T-cell (primary cell): ENCODE measurements at regions not wholly inside any gene's neighbourhood (a gene's known extent, or its start where the extent isn't known, plus 50 kb on each side); places are given as distances from the start of the nearest gene placed in this dataset.

Experiments
- ATAC-seq, 4 experiments: fragments of 200-7000 bp in 3 of 4; fragments of 150-1000 bp in 1 of 4; cut with Tn5 transposase; replicated peaks in 1 of 4; 1 replicate in 3 of 4; 2 replicates in 1 of 4; pipeline ENCODE4 v1.10.0; 2021; ENCODE audit warnings: moderate library complexity in 3 of 4, mild to moderate bottlenecking in 2 of 4, moderate number of reproducible peaks in 1 of 4
- CTCF ChIA-PET, 2 donors: fragments of 300-600 bp; sonication (Branson Sonifier 250); formaldehyde crosslinking; loops; one replicate each; lab custom pipeline; 2022; ENCODE audit warnings: antibody characterized with exemption in 2 of 2; lab: Charles Lee
- POLR2A ChIA-PET, 2 donors: fragments of 300-600 bp; sonication (Branson Sonifier 250); formaldehyde crosslinking; loops; one replicate each; lab custom pipeline; 2022; ENCODE audit warnings: antibody characterized with exemption in 2 of 2; lab: Charles Lee
- DNase-seq, 35 experiments: peaks; one replicate each; pipeline versions ENCODE4 v3.0.0 to v3.0.0-alpha.2; 2013 to 2023
- H3K27ac ChIP-seq: one replicate; pipeline ENCODE4 v1.5.1; 2013; ENCODE audit warnings: low read length
- H3K27me3 ChIP-seq, 2 experiments: replicated peaks in 1 of 2; 1 replicate in 1 of 2; 2 replicates in 1 of 2; pipeline versions ENCODE4 v1.6.1 to v1.7.0; 2013; ENCODE audit warnings: low read length in 1 of 2, mixed read lengths in 1 of 2; ENCODE audit not compliant: control insufficient read depth in 2 of 2, insufficient read depth in 2 of 2; ENCODE audit errors: extremely low read depth in 1 of 2
- H3K36me3 ChIP-seq, 2 donors: 1 replicate in 1 of 2; 2 replicates in 1 of 2; pipeline versions ENCODE4 v1.6.1 to v1.7.0; 2013; ENCODE audit warnings: low read length in 1 of 2; ENCODE audit not compliant: control insufficient read depth in 2 of 2, insufficient read depth in 1 of 2; ENCODE audit errors: extremely low read depth in 1 of 2
- H3K4me1 ChIP-seq, 2 experiments: 1 replicate in 1 of 2; 2 replicates in 1 of 2; pipeline versions ENCODE4 v1.6.1 to v1.7.0; 2013; ENCODE audit warnings: low read length in 2 of 2, mixed read lengths in 1 of 2; ENCODE audit not compliant: insufficient read depth in 2 of 2, control insufficient read depth in 1 of 2; ENCODE audit errors: extremely low read depth in 1 of 2
- H3K4me3 ChIP-seq, 2 donors: 1 replicate in 1 of 2; 2 replicates in 1 of 2; pipeline versions ENCODE4 v1.5.1 to v1.7.0; 2013; ENCODE audit warnings: mild to moderate bottlenecking in 2 of 2, low read length in 1 of 2, moderate library complexity in 1 of 2; ENCODE audit not compliant: control insufficient read depth in 1 of 2; ENCODE audit errors: extremely low read depth in 1 of 2
- H3K9me3 ChIP-seq: 2 replicates; pipeline ENCODE4 v1.7.0; 2013
- H3K27ac Mint-ChIP-seq, 2 donors: one replicate each; pipeline ENCODE4 v1.8.0; 2020 to 2021; ENCODE audit warnings: mild to moderate bottlenecking in 2 of 2, mixed read lengths in 2 of 2
- H3K27me3 Mint-ChIP-seq, 2 donors: one replicate each; pipeline ENCODE4 v1.8.0; 2021 to 2022; ENCODE audit warnings: mixed read lengths in 2 of 2
- H3K36me3 Mint-ChIP-seq: one replicate; pipeline ENCODE4 v1.8.0; 2021; ENCODE audit warnings: mixed read lengths
- H3K4me1 Mint-ChIP-seq, 3 donors: one replicate each; pipeline ENCODE4 v1.8.0; 2020 to 2022; ENCODE audit warnings: mixed read lengths in 3 of 3, mild to moderate bottlenecking in 1 of 3
- H3K4me3 Mint-ChIP-seq, 3 donors: one replicate each; pipeline ENCODE4 v1.8.0; 2020 to 2022; ENCODE audit warnings: mild to moderate bottlenecking in 3 of 3, mixed read lengths in 3 of 3, moderate library complexity in 3 of 3
- H3K9me3 Mint-ChIP-seq, 3 donors: one replicate each; pipeline ENCODE4 v1.8.0; 2020 to 2022; ENCODE audit warnings: mixed read lengths in 3 of 3
- WGBS: methylation state at CpG from one replicate; pipeline ENCODE4 v1.1.5; 2013; ENCODE audit warnings: missing lambda C conversion rate; ENCODE audit not compliant: insufficient coverage; 5-methylcytosine and 5-hydroxymethylcytosine counted together

GRCh38 chr3:103684904-103685303, 1250.1 kb downstream of the ZPLD1 start:
- no peaks in the 10 kb centered on the region for H3K4me1 ChIP-seq
- no peaks in the 10 kb centered on the region for H3K27me3 ChIP-seq
- H3K36me3 ChIP-seq = no peaks in the 10 kb centered on the region
- Mint-ChIP-seq H3K9me3 (peaks cover 0 to 5% (median 2%) of the 10 kb centered on the region in 3 donors), H3K4me3 (no peak overlapping the region), H3K27me3 (no peaks in the 10 kb centered on the region), H3K36me3 (no peaks in the 10 kb centered on the region), H3K4me1 (no peaks in the 10 kb centered on the region), H3K27ac (no peak overlapping the region)
- H3K27ac ChIP-seq = no peak overlapping the region
- CTCF ChIA-PET = no interaction called here
- POLR2A ChIA-PET = no interaction called here
- no peaks in the 10 kb centered on the region for H3K9me3 ChIP-seq
- H3K4me3 ChIP-seq = no peak overlapping the region
- WGBS = 60% methylated on average over 1 of the region's 4 CpGs
- ATAC-seq (no peak), DNase-seq (no peak)

DNA sequence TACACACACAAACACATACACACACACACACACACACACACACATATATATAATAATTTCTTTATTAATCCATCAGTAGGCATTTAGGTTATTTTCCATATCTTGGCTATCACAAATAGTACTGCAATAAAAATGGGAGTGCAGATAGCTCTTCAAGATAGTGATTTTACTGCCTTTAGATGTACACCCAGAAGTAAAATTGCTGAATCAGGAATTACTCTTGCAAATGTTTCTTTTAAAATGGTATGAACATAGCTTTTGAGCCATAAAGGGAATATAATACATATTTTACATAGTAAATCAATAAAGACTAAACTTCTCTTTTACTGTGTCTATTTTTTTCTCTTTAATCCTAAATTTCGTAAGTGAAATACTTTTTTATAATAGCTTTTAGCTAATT, 1251.1 kb downstream of the ZPLD1 start:
- WGBS = no CpG with 5 or more reads among the region's 1 CpG
- H3K27ac ChIP-seq = no peak overlapping the region
- no peaks in the 10 kb centered on the region for H3K4me1 Mint-ChIP-seq
- H3K4me3 ChIP-seq = no peak overlapping the region
- no peak for DNase-seq
- no peaks in the 10 kb centered on the region for H3K9me3 ChIP-seq
- H3K36me3 Mint-ChIP-seq = no peaks in the 10 kb centered on the region
- H3K4me1 ChIP-seq = no peaks in the 10 kb centered on the region
- no peaks in the 10 kb centered on the region for H3K27me3 ChIP-seq
- H3K27ac Mint-ChIP-seq = no peak overlapping the region
- no peaks in the 10 kb centered on the region for H3K36me3 ChIP-seq
- no peaks in the 10 kb centered on the region for H3K27me3 Mint-ChIP-seq
- peaks cover 0 to 7% (median 2%) of the 10 kb centered on the region in 3 donors for H3K9me3 Mint-ChIP-seq
- no peak overlapping the region for H3K4me3 Mint-ChIP-seq
- no peak for ATAC-seq
- ChIA-PET CTCF (no interaction called here), POLR2A (no interaction called here)

GRCh38 chr3:103690536-103690935, 1255.7 kb downstream of the ZPLD1 start:
- Mint-ChIP-seq H3K36me3 (no peaks in the 10 kb centered on the region), H3K4me1 (no peaks in the 10 kb centered on the region), H3K9me3 (peaks cover 4 to 12% (median 11%) of the 10 kb centered on the region in 3 donors), H3K27me3 (no peaks in the 10 kb centered on the region), H3K27ac (no peak overlapping the region), H3K4me3 (no peak overlapping the region)
- ChIA-PET POLR2A (no interaction called here), CTCF (no interaction called here)
- Histone ChIP-seq H3K27ac (no peak overlapping the region), H3K4me1 (no peaks in the 10 kb centered on the region), H3K27me3 (no peaks in the 10 kb centered on the region), H3K4me3 (no peak overlapping the region), H3K36me3 (no peaks in the 10 kb centered on the region), H3K9me3 (no peaks in the 10 kb centered on the region)
- ATAC-seq (no peak), DNase-seq (no peak)

DNA sequence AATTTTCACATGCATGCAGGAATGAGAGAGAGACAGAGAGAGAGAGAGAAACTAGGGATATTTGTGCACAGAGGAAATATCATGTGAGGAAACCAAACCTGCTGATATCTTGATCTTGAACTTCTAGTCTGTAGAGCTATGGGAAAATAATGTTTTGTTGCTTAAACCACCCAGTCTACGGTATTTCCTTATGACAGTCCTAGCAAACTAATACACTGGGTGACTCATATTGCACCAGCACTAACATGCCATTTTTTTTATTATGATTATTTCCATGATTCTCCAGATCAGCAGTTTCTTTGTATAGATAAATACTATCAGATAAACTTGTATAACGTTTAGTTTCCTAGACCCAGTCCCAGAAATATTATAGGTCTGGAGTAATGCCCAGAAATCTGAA, 1259.0 kb downstream of the ZPLD1 start:
- H3K27me3 Mint-ChIP-seq = no peaks in the 10 kb centered on the region
- H3K9me3 Mint-ChIP-seq = peaks cover 10 to 15% (median 14%) of the 10 kb centered on the region in 3 donors
- no peak overlapping the region for H3K27ac Mint-ChIP-seq
- H3K9me3 ChIP-seq = no peaks in the 10 kb centered on the region
- H3K4me3 ChIP-seq = no peak overlapping the region
- no peaks in the 10 kb centered on the region for H3K36me3 ChIP-seq
- no peaks in the 10 kb centered on the region for H3K36me3 Mint-ChIP-seq
- no CpG with 5 or more reads among the region's 2 CpGs for WGBS
- ChIA-PET POLR2A (no interaction called here), CTCF (interaction anchor here in 1 of 2 donors (0.6 kb wide), 1 partner anchor 831 kb away, joined by 3 read pairs; no protein-coding TSS in a partner anchor)
- H3K27ac ChIP-seq = no peak overlapping the region
- H3K4me1 Mint-ChIP-seq = no peaks in the 10 kb centered on the region
- no peak overlapping the region for H3K4me3 Mint-ChIP-seq
- no peak for ATAC-seq
- H3K4me1 ChIP-seq = no peaks in the 10 kb centered on the region
- H3K27me3 ChIP-seq = no peaks in the 10 kb centered on the region
- no peak for DNase-seq

DNA sequence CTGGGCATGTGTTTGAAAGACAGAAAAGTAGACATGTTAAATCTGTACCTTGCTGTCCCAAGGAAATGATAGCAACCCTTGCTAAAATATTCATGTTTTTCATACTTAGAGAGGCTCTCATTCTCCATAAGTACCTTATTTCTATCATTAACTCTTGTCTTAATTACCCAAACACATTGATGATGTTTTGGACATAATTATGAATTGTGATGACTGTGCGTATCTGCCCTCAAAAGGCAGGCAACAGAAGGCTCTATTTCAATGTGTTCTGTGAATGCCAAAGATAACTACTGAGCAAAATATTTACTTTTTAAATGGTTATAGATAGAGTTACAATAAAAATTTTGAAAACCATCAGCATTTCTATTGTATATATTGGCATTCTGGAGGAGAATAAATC, 1263.8 kb downstream of the ZPLD1 start:
- Mint-ChIP-seq H3K9me3 (peaks cover 4 to 6% (median 4%) of the 10 kb centered on the region in 3 donors), H3K4me1 (no peaks in the 10 kb centered on the region), H3K36me3 (no peaks in the 10 kb centered on the region), H3K27me3 (no peaks in the 10 kb centered on the region), H3K4me3 (no peak overlapping the region), H3K27ac (no peak overlapping the region)
- ChIA-PET CTCF (no interaction called here), POLR2A (no interaction called here)
- Histone ChIP-seq H3K4me1 (no peaks in the 10 kb centered on the region), H3K9me3 (no peaks in the 10 kb centered on the region), H3K27me3 (no peaks in the 10 kb centered on the region), H3K4me3 (no peak overlapping the region), H3K36me3 (no peaks in the 10 kb centered on the region), H3K27ac (no peak overlapping the region)
- ATAC-seq (no peak), DNase-seq (no peak)
- WGBS = no CpG with 5 or more reads among the region's 1 CpG

DNA sequence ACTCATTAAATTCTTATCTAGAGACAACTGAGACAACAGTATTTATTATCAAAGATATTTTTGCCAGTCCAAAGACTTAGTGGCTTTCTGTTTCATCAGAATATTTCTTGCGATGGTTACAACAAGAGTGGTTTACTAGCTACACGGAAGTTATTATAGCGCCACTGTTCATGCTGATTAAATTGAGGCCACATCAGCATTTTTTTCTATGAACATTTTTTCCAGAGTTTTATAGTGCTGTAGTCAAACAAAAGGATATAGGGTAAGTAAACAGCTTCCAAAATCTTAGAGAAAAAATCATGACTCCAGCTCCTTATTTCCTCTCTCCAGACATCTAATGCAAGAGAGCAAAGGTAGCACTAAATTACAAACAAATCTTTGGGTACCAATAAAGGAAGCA, 1264.4 kb downstream of the ZPLD1 start:
- no peaks in the 10 kb centered on the region for H3K9me3 ChIP-seq
- Mint-ChIP-seq H3K27ac (no peak overlapping the region), H3K27me3 (no peaks in the 10 kb centered on the region), H3K9me3 (peaks cover 3 to 6% (median 4%) of the 10 kb centered on the region in 3 donors), H3K4me1 (no peaks in the 10 kb centered on the region), H3K36me3 (no peaks in the 10 kb centered on the region), H3K4me3 (no peak overlapping the region)
- H3K27me3 ChIP-seq = no peaks in the 10 kb centered on the region
- DNase-seq (no peak), ATAC-seq (no peak)
- WGBS = no CpG with 5 or more reads among the region's 3 CpGs
- ChIA-PET POLR2A (interaction anchor here in 1 of 2 donors (0.5 kb wide), 1 partner anchor 12 kb away, joined by 5 read pairs; no protein-coding TSS in a partner anchor), CTCF (no interaction called here)
- H3K27ac ChIP-seq = no peak overlapping the region
- no peaks in the 10 kb centered on the region for H3K4me1 ChIP-seq
- H3K4me3 ChIP-seq = no peak overlapping the region
- H3K36me3 ChIP-seq = no peaks in the 10 kb centered on the region

GRCh38 chr3:103705641-103706040, 1270.8 kb downstream of the ZPLD1 start:
- H3K27ac ChIP-seq = no peak overlapping the region
- ATAC-seq (no peak), DNase-seq (no peak)
- no peaks in the 10 kb centered on the region for H3K9me3 Mint-ChIP-seq
- no peaks in the 10 kb centered on the region for H3K4me1 ChIP-seq
- no peaks in the 10 kb centered on the region for H3K4me1 Mint-ChIP-seq
- WGBS = 0% methylated on average over 1 of the region's 2 CpGs
- no peaks in the 10 kb centered on the region for H3K27me3 Mint-ChIP-seq
- no peaks in the 10 kb centered on the region for H3K9me3 ChIP-seq
- no peak overlapping the region for H3K4me3 ChIP-seq
- H3K36me3 ChIP-seq = no peaks in the 10 kb centered on the region
- H3K27ac Mint-ChIP-seq = no peak overlapping the region
- no peak overlapping the region for H3K4me3 Mint-ChIP-seq
- CTCF ChIA-PET = no interaction called here
- no peaks in the 10 kb centered on the region for H3K27me3 ChIP-seq
- POLR2A ChIA-PET = no interaction called here
- H3K36me3 Mint-ChIP-seq = no peaks in the 10 kb centered on the region
